ENCODE measurements at regions not wholly inside any gene's neighbourhood (a gene's known extent, or its start where the extent isn't known, plus 50 kb on each side); places are given as distances from the start of the nearest gene placed in this dataset.

DNA sequence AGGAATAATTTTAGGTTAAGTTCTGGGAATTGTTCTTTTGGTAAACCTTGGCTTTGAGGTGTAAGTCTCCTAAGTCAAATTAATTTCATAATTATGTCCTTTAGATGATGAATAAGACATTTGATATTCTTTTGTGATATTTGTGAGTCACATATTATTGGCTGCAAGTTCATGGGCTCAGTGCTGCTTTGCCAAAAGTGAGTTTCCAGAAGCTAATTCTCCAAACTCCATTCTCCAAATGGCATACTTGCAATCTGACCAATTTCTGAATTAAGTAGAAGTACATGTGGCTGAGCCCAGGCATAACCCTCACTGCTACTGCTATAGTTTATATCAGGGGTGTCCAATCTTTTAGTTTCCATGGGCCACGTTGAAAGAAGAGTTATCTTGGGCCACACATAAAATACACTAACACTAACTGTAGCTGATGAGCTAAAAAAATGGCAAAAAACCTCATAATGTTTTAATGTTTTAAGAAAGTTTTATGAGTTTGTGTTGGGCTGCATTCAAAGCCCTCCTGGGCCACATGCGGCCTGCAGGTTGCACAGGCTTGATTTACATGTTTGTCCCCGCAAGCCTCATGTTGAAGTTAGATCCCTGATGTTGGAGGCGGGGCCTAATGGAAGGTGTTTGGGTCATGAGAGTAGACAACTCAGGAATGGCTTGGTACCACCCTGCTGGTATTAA, 196.1 kb downstream of the ZNF330 start:
- TF ChIP-seq, protein P1, sequence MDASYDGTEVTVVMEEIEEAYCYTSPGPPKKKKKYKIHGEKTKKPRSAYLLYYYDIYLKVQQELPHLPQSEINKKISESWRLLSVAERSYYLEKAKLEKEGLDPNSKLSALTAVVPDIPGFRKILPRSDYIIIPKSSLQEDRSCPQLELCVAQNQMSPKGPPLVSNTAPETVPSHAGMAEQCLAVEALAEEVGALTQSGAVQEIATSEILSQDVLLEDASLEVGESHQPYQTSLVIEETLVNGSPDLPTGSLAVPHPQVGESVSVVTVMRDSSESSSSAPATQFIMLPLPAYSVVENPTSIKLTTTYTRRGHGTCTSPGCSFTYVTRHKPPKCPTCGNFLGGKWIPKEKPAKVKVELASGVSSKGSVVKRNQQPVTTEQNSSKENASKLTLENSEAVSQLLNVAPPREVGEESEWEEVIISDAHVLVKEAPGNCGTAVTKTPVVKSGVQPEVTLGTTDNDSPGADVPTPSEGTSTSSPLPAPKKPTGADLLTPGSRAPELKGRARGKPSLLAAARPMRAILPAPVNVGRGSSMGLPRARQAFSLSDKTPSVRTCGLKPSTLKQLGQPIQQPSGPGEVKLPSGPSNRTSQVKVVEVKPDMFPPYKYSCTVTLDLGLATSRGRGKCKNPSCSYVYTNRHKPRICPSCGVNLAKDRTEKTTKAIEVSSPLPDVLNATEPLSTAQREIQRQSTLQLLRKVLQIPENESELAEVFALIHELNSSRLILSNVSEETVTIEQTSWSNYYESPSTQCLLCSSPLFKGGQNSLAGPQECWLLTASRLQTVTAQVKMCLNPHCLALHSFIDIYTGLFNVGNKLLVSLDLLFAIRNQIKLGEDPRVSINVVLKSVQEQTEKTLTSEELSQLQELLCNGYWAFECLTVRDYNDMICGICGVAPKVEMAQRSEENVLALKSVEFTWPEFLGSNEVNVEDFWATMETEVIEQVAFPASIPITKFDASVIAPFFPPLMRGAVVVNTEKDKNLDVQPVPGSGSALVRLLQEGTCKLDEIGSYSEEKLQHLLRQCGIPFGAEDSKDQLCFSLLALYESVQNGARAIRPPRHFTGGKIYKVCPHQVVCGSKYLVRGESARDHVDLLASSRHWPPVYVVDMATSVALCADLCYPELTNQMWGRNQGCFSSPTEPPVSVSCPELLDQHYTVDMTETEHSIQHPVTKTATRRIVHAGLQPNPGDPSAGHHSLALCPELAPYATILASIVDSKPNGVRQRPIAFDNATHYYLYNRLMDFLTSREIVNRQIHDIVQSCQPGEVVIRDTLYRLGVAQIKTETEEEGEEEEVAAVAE (CRISPR knock-in tag; IDR thresholded peaks at IDR 0.05; ENCODE audit: borderline replicate concordance) = no peak
- TF ChIP-seq ZNF282 (IDR thresholded peaks at IDR 0.05; ENCODE audit: partially characterized antibody) = no peak
- no peak for TF ChIP-seq EZH2 (conservative IDR thresholded peaks at IDR 0.05; ENCODE audit: low read depth, low read length)
- TF ChIP-seq POLR2AphosphoS5 (IDR thresholded peaks at IDR 0.05; ENCODE audit: low read depth, low read length) = no peak
